ENCODE measurements at regions not wholly inside any gene's neighbourhood (a gene's known extent, or its start where the extent isn't known, plus 50 kb on each side); places are given as distances from the start of the nearest gene placed in this dataset.
"Not testable (repeated sequence)": the region's sequence is repeated elsewhere in the genome, so short reads cannot be mapped to it uniquely, and the experiment has no call there.

GRCh38 chr1:219414250-219414649, 198.7 kb downstream of the ZC3H11B start:
- H3K9me3 ChIP-seq (ENCODE audit: control insufficient read depth, low read length, poor library complexity, severe bottlenecking): no peaks in the 10 kb centered on the region
- no peak overlapping the region for H3K4me3 Mint-ChIP-seq
- H3K4me1 Mint-ChIP-seq: no peaks in the 10 kb centered on the region
- DNase-seq (no peak), ATAC-seq (no peak)
- peaks cover 6% of the 10 kb centered on the region for H3K27me3 Mint-ChIP-seq
- no peaks in the 10 kb centered on the region for H3K36me3 Mint-ChIP-seq (ENCODE audit: low read depth)
- no peak overlapping the region for H3K27ac Mint-ChIP-seq

- ATAC-seq: no peak
These were observed 199.4 kb downstream of the ZC3H11B start for GRCh38 chr1:219413536-219413935.

GRCh38 chr1:219412772-219413171, 200.1 kb downstream of the ZC3H11B start:
- Mint-ChIP-seq H3K4me3 (no peak overlapping the region), H3K27ac (no peak overlapping the region), H3K4me1 (no peaks in the 10 kb centered on the region), H3K27me3 (no peaks in the 10 kb centered on the region), H3K36me3 (ENCODE audit: low read depth) (no peaks in the 10 kb centered on the region)
- no peaks in the 10 kb centered on the region for H3K9me3 ChIP-seq (ENCODE audit: control insufficient read depth, low read length, poor library complexity, severe bottlenecking)
- DNase-seq (no peak), ATAC-seq (no peak)

More at GRCh38 chr1:219413536-219413935, 199.4 kb downstream of the ZC3H11B start:
- no peaks in the 10 kb centered on the region for H3K4me1 Mint-ChIP-seq
- H3K36me3 Mint-ChIP-seq (ENCODE audit: low read depth): no peaks in the 10 kb centered on the region
- no peaks in the 10 kb centered on the region for H3K9me3 ChIP-seq (ENCODE audit: control insufficient read depth, low read length, poor library complexity, severe bottlenecking)
- H3K27ac Mint-ChIP-seq: no peak overlapping the region
- DNase-seq: no peak
- peaks cover 2% of the 10 kb centered on the region for H3K27me3 Mint-ChIP-seq
- no peak overlapping the region for H3K4me3 Mint-ChIP-seq

- H3K4me3 Mint-ChIP-seq; H3K36me3 Mint-ChIP-seq (ENCODE audit: low read depth); H3K27ac Mint-ChIP-seq; ATAC-seq; DNase-seq; H3K27me3 Mint-ChIP-seq; H3K9me3 ChIP-seq (ENCODE audit: control insufficient read depth, low read length, poor library complexity, severe bottlenecking); H3K4me1 Mint-ChIP-seq: not testable (repeated sequence)
These were observed 202.2 kb downstream of the ZC3H11B start for GRCh38 chr1:219410721-219411120.

- no peaks in the 10 kb centered on the region for H3K9me3 ChIP-seq (ENCODE audit: control insufficient read depth, low read length, poor library complexity, severe bottlenecking)
- ATAC-seq: no peak
- H3K4me1 Mint-ChIP-seq: no peaks in the 10 kb centered on the region
- DNase-seq: no peak
- H3K27me3 Mint-ChIP-seq: peaks cover 7% of the 10 kb centered on the region
- H3K36me3 Mint-ChIP-seq (ENCODE audit: low read depth): peaks cover 3% of the 10 kb centered on the region
- H3K27ac Mint-ChIP-seq: no peak overlapping the region
- no peak overlapping the region for H3K4me3 Mint-ChIP-seq
These were observed 207.2 kb downstream of the ZC3H11B start for GRCh38 chr1:219405531-219406331.

GRCh38 chr1:219404629-219405028, 208.3 kb downstream of the ZC3H11B start:
- Mint-ChIP-seq H3K27ac (no peak overlapping the region), H3K27me3 (peaks cover 7% of the 10 kb centered on the region), H3K4me3 (no peak overlapping the region), H3K36me3 (ENCODE audit: low read depth) (peaks cover 5% of the 10 kb centered on the region), H3K4me1 (no peaks in the 10 kb centered on the region)
- no peaks in the 10 kb centered on the region for H3K9me3 ChIP-seq (ENCODE audit: control insufficient read depth, low read length, poor library complexity, severe bottlenecking)
- ATAC-seq (no peak), DNase-seq (no peak)

- H3K9me3 ChIP-seq (ENCODE audit: control insufficient read depth, low read length, poor library complexity, severe bottlenecking): no peaks in the 10 kb centered on the region
- Mint-ChIP-seq H3K4me1 (no peaks in the 10 kb centered on the region), H3K27ac (no peak overlapping the region), H3K4me3 (no peak overlapping the region), H3K36me3 (ENCODE audit: low read depth) (peaks cover 5% of the 10 kb centered on the region), H3K27me3 (peaks cover 7% of the 10 kb centered on the region)
- DNase-seq (no peak), ATAC-seq (no peak)
These were observed 210.0 kb downstream of the ZC3H11B start for GRCh38 chr1:219402925-219403324.

- peaks cover 7% of the 10 kb centered on the region for H3K27me3 Mint-ChIP-seq
- no peak for ATAC-seq
- DNase-seq: no peak
- H3K27ac Mint-ChIP-seq: no peak overlapping the region
- peaks cover 5% of the 10 kb centered on the region for H3K36me3 Mint-ChIP-seq (ENCODE audit: low read depth)
- H3K9me3 ChIP-seq (ENCODE audit: control insufficient read depth, low read length, poor library complexity, severe bottlenecking): no peaks in the 10 kb centered on the region
- no peak overlapping the region for H3K4me3 Mint-ChIP-seq
- H3K4me1 Mint-ChIP-seq: no peaks in the 10 kb centered on the region
These were observed 210.9 kb downstream of the ZC3H11B start for GRCh38 chr1:219401724-219402625.

GRCh38 chr1:219399446-219399845, 213.5 kb downstream of the ZC3H11B start:
- H3K4me1 Mint-ChIP-seq: no peaks in the 10 kb centered on the region
- H3K9me3 ChIP-seq (ENCODE audit: control insufficient read depth, low read length, poor library complexity, severe bottlenecking): no peaks in the 10 kb centered on the region
- H3K4me3 Mint-ChIP-seq: no peak overlapping the region

GRCh38 chr1:219398815-219399396, 214.0 kb downstream of the ZC3H11B start:
- DNase-seq (no peak), ATAC-seq (no peak)
- no peaks in the 10 kb centered on the region for H3K9me3 ChIP-seq (ENCODE audit: control insufficient read depth, low read length, poor library complexity, severe bottlenecking)
- Mint-ChIP-seq H3K4me3 (no peak overlapping the region), H3K36me3 (ENCODE audit: low read depth) (peaks cover 5% of the 10 kb centered on the region), H3K27ac (no peak overlapping the region), H3K27me3 (peaks cover 7% of the 10 kb centered on the region), H3K4me1 (no peaks in the 10 kb centered on the region)

More at GRCh38 chr1:219399446-219399845, 213.5 kb downstream of the ZC3H11B start:
- no peak for ATAC-seq
- Mint-ChIP-seq H3K27me3 (peaks cover 7% of the 10 kb centered on the region), H3K36me3 (ENCODE audit: low read depth) (peaks cover 5% of the 10 kb centered on the region), H3K27ac (no peak overlapping the region)
- DNase-seq: no peak

GRCh38 chr1:219397511-219397910, 215.4 kb downstream of the ZC3H11B start:
- Mint-ChIP-seq H3K4me3 (no peak overlapping the region), H3K27me3 (no peaks in the 10 kb centered on the region), H3K4me1 (no peaks in the 10 kb centered on the region), H3K27ac (no peak overlapping the region), H3K36me3 (ENCODE audit: low read depth) (peaks cover 2% of the 10 kb centered on the region)
- ATAC-seq (no peak), DNase-seq (no peak)
- no peaks in the 10 kb centered on the region for H3K9me3 ChIP-seq (ENCODE audit: control insufficient read depth, low read length, poor library complexity, severe bottlenecking)

GRCh38 chr1:219391297-219391696, 217.6 kb downstream of the LYPLAL1 start:
- H3K9me3 ChIP-seq (ENCODE audit: control insufficient read depth, low read length, poor library complexity, severe bottlenecking): no peaks in the 10 kb centered on the region
- peaks cover 9% of the 10 kb centered on the region for H3K27me3 Mint-ChIP-seq
- no peak overlapping the region for H3K4me3 Mint-ChIP-seq
- ATAC-seq (no peak), DNase-seq (no peak)
- H3K4me1 Mint-ChIP-seq: no peaks in the 10 kb centered on the region
- H3K27ac Mint-ChIP-seq: no peak overlapping the region
- no peaks in the 10 kb centered on the region for H3K36me3 Mint-ChIP-seq (ENCODE audit: low read depth)

GRCh38 chr1:219387211-219387610, 213.5 kb downstream of the LYPLAL1 start:
- ATAC-seq: no peak
- H3K36me3 Mint-ChIP-seq (ENCODE audit: low read depth): no peaks in the 10 kb centered on the region
- H3K27me3 Mint-ChIP-seq: peaks cover 9% of the 10 kb centered on the region
- H3K9me3 ChIP-seq (ENCODE audit: control insufficient read depth, low read length, poor library complexity, severe bottlenecking): no peaks in the 10 kb centered on the region
- no peak for DNase-seq
- H3K4me1 Mint-ChIP-seq: no peaks in the 10 kb centered on the region
- no peak overlapping the region for H3K27ac Mint-ChIP-seq
- no peak overlapping the region for H3K4me3 Mint-ChIP-seq

Data from T-helper 17 cell (primary cell).